ENCODE measurements at regions not wholly inside any gene's neighbourhood (a gene's known extent, or its start where the extent isn't known, plus 50 kb on each side); places are given as distances from the start of the nearest gene placed in this dataset.

DNA sequence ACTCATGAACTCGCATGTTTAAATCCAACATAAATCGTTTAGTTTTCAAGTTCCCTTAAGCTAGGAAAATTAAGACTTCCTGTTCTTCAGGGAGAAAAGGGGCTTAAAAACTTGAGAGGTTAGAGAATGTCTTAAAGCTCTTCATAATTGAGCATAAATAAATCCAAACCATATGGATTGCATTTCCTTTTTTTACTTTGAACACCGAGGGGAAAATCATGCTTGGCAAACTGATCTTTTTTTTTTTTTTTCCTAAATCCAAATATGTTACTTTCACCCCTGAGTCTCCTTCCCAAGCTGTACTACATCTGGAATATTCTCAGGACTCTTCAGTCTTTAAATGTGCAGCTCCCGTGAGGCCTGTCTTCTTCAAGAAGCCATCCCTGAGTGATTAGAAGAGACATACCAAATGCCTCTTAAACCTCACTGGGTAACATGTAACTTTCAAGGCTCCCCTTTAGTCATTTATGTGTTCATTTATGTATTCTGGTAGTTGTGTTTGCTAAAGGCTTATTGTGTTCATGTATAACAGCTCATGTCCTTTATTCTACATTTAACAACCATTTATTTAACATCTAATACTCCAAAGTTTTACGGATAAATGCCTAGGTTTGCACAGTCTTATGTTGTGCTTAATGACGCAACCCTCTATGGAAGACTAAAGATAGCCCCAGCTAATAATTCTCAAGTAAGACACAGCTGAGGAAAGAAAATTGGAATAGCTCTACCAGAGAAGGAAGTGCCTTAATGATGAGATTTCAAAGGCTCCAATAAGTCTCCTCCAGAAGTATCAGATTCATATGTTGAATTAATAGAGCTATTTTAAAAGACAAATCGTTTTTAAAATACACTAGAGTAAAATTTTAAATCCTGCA is 107.0 kb downstream of the AGTR2 start:
- Histone ChIP-seq H3K9ac (ENCODE audit: control insufficient read depth, extremely low read depth, insufficient read depth, low read length) (no peak overlapping the region), H4K20me1 (ENCODE audit: control insufficient read depth, extremely low read depth, insufficient read depth, low read length) (no peaks in the 10 kb centered on the region), H3K27ac (ENCODE audit: control insufficient read depth, insufficient read depth, low read length) (no peak overlapping the region), H3K36me3 (ENCODE audit: control insufficient read depth in 2 of 2, extremely low read depth in 1 of 2, insufficient read depth in 2 of 2, low read length in 2 of 2) (no peaks in the 10 kb centered on the region), H3K9me3 (ENCODE audit: control insufficient read depth, low read depth, low read length) (no peaks in the 10 kb centered on the region), H3K79me2 (ENCODE audit: control insufficient read depth, insufficient read depth, low read length) (no peaks in the 10 kb centered on the region), H3K4me2 (ENCODE audit: control insufficient read depth, extremely low read depth, insufficient read depth, low read depth, low read length) (no peak overlapping the region), H2AFZ (ENCODE audit: control insufficient read depth, low read length) (no peak overlapping the region), H3K27me3 (ENCODE audit: control insufficient read depth, extremely low read depth, insufficient read depth, low read length) (no peaks in the 10 kb centered on the region), H3K4me3 (ENCODE audit: control insufficient read depth in 2 of 3, extremely low read depth in 1 of 3, insufficient read depth in 2 of 3, low read depth in 1 of 3, low read length in 3 of 3) (no peak overlapping the region), H3K9me1 (ENCODE audit: control insufficient read depth, extremely low read depth, insufficient read depth, low read length) (no peaks in the 10 kb centered on the region), H3K4me1 (ENCODE audit: control insufficient read depth, extremely low read depth, insufficient read depth, low read length) (peaks cover 9% of the 10 kb centered on the region)
- TF ChIP-seq EZH2 (IDR thresholded peaks at IDR 0.05; ENCODE audit: low read length): no peak
- TF ChIP-seq, protein P1, sequence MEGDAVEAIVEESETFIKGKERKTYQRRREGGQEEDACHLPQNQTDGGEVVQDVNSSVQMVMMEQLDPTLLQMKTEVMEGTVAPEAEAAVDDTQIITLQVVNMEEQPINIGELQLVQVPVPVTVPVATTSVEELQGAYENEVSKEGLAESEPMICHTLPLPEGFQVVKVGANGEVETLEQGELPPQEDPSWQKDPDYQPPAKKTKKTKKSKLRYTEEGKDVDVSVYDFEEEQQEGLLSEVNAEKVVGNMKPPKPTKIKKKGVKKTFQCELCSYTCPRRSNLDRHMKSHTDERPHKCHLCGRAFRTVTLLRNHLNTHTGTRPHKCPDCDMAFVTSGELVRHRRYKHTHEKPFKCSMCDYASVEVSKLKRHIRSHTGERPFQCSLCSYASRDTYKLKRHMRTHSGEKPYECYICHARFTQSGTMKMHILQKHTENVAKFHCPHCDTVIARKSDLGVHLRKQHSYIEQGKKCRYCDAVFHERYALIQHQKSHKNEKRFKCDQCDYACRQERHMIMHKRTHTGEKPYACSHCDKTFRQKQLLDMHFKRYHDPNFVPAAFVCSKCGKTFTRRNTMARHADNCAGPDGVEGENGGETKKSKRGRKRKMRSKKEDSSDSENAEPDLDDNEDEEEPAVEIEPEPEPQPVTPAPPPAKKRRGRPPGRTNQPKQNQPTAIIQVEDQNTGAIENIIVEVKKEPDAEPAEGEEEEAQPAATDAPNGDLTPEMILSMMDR (optimal IDR thresholded peaks at IDR 0.05 in 1 of 3, IDR thresholded peaks at IDR 0.05 in 1 of 3, conservative IDR thresholded peaks at IDR 0.05 in 1 of 3; ENCODE audit: extremely low read depth in 1 of 3, insufficient read depth in 2 of 3, low read length in 3 of 3): no peak
- FAIRE-seq (no peak), DNase-seq (ENCODE audit: low read depth, low spot score) (no peak)
- dilution Hi-C loops (cut with MboI; ENCODE audit: extremely low pct_ligation_motif_present, low sequenced_read_pairs): no loop called here

DNA sequence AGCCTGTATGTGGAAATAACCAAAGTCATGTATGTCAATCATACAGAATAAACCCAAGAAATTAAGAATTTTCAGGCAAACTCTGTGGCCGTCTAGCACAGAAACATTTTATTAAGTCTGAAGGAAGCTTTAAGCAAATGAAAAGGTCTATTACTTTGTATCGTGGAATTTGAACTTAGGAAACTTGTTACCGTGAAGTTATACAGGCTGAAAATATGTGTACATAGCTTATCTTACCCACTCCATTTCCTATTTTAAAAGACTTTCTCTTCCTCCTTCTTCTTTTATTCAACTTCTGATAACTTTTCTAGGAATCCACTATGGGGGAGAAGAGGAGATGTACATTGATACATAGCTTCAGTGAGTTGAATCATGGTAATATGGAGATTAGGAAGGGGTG is 108.3 kb downstream of the AGTR2 start:
- dilution Hi-C loops (cut with MboI; ENCODE audit: extremely low pct_ligation_motif_present, low sequenced_read_pairs): no loop called here
- Histone ChIP-seq H3K27ac (ENCODE audit: control insufficient read depth, insufficient read depth, low read length) (no peak overlapping the region), H3K27me3 (ENCODE audit: control insufficient read depth, extremely low read depth, insufficient read depth, low read length) (no peaks in the 10 kb centered on the region), H3K9ac (ENCODE audit: control insufficient read depth, extremely low read depth, insufficient read depth, low read length) (no peak overlapping the region), H3K4me2 (ENCODE audit: control insufficient read depth, extremely low read depth, insufficient read depth, low read depth, low read length) (no peak overlapping the region), H2AFZ (ENCODE audit: control insufficient read depth, low read length) (no peak overlapping the region), H4K20me1 (ENCODE audit: control insufficient read depth, extremely low read depth, insufficient read depth, low read length) (no peaks in the 10 kb centered on the region), H3K79me2 (ENCODE audit: control insufficient read depth, insufficient read depth, low read length) (no peaks in the 10 kb centered on the region), H3K4me3 (ENCODE audit: control insufficient read depth in 2 of 3, extremely low read depth in 1 of 3, insufficient read depth in 2 of 3, low read depth in 1 of 3, low read length in 3 of 3) (no peak overlapping the region), H3K9me3 (ENCODE audit: control insufficient read depth, low read depth, low read length) (no peaks in the 10 kb centered on the region), H3K9me1 (ENCODE audit: control insufficient read depth, extremely low read depth, insufficient read depth, low read length) (no peaks in the 10 kb centered on the region), H3K36me3 (ENCODE audit: control insufficient read depth in 2 of 2, extremely low read depth in 1 of 2, insufficient read depth in 2 of 2, low read length in 2 of 2) (no peaks in the 10 kb centered on the region), H3K4me1 (ENCODE audit: control insufficient read depth, extremely low read depth, insufficient read depth, low read length) (no peaks in the 10 kb centered on the region)
- DNase-seq (ENCODE audit: low read depth, low spot score): no peak
- no peak for FAIRE-seq
- TF ChIP-seq, protein P1 (optimal IDR thresholded peaks at IDR 0.05 in 1 of 3, IDR thresholded peaks at IDR 0.05 in 1 of 3, conservative IDR thresholded peaks at IDR 0.05 in 1 of 3; ENCODE audit: extremely low read depth in 1 of 3, insufficient read depth in 2 of 3, low read length in 3 of 3): no peak
- TF ChIP-seq EZH2 (IDR thresholded peaks at IDR 0.05; ENCODE audit: low read length): no peak
